NCI-H2227 (cell line): ENCODE measurements at regions not wholly inside any gene's neighbourhood (a gene's known extent, or its start where the extent isn't known, plus 50 kb on each side); places are given as distances from the start of the nearest gene placed in this dataset.

ENCODE experiments used
- DNase-seq: peaks from one replicate; lab custom pipeline; 2025; ENCODE audit not compliant: unreplicated experiment; lab: John Stamatoyannopoulos, UW

GRCh38 chr12:13316587-13317246 lies 120.2 kb downstream of the EMP1 start:
- DNase-seq: no peak

- no peak for DNase-seq
Observed at GRCh38 chr12:13313886-13314285, 117.4 kb downstream of the EMP1 start.

- DNase-seq: no peak
Observed at GRCh38 chr12:13311551-13311950, 115.0 kb downstream of the EMP1 start.

- DNase-seq: no peak
Observed at GRCh38 chr12:13307143-13307816, 110.8 kb downstream of the EMP1 start.

- no peak for DNase-seq
Observed at GRCh38 chr12:13304924-13305323, 108.4 kb downstream of the EMP1 start.

GRCh38 chr12:13299457-13299856 lies 102.9 kb downstream of the EMP1 start:
- DNase-seq: no peak

- DNase-seq: peak; percentile 2
Observed at GRCh38 chr12:13293096-13293495, 96.6 kb downstream of the EMP1 start.

GRCh38 chr12:13289653-13290289 lies 93.2 kb downstream of the EMP1 start:
- no peak for DNase-seq

- DNase-seq: no peak
Observed at GRCh38 chr12:13288937-13289652, 92.6 kb downstream of the EMP1 start.

GRCh38 chr12:13288501-13288900 lies 92.0 kb downstream of the EMP1 start:
- no peak for DNase-seq

- DNase-seq: no peak
Observed at GRCh38 chr12:13283867-13284266, 87.3 kb downstream of the EMP1 start.

GRCh38 chr12:13282861-13283260 lies 86.3 kb downstream of the EMP1 start:
- no peak for DNase-seq

GRCh38 chr12:13278249-13278787 lies 81.8 kb downstream of the EMP1 start:
- DNase-seq: peak; percentile 64

GRCh38 chr12:13277293-13277692 lies 80.8 kb downstream of the EMP1 start:
- no peak for DNase-seq

GRCh38 chr12:13275241-13276085 lies 78.9 kb downstream of the EMP1 start:
- DNase-seq: peak; percentile 8

GRCh38 chr12:13273850-13274249 lies 77.3 kb downstream of the EMP1 start:
- DNase-seq: no peak

GRCh38 chr12:13273097-13273496 lies 76.6 kb downstream of the EMP1 start:
- no peak for DNase-seq

- DNase-seq: no peak
Observed at GRCh38 chr12:13270817-13271216, 74.3 kb downstream of the EMP1 start.
